NCI-H82 (cell line): ENCODE measurements at regions not wholly inside any gene's neighbourhood (a gene's known extent, or its start where the extent isn't known, plus 50 kb on each side); places are given as distances from the start of the nearest gene placed in this dataset.
"Not testable (repeated sequence)": the region's sequence is repeated elsewhere in the genome, so short reads cannot be mapped to it uniquely, and the experiment has no call there.

ENCODE experiments used
- DNase-seq: peaks from one replicate; lab custom pipeline; 2025; lab: John Stamatoyannopoulos, UW

DNA sequence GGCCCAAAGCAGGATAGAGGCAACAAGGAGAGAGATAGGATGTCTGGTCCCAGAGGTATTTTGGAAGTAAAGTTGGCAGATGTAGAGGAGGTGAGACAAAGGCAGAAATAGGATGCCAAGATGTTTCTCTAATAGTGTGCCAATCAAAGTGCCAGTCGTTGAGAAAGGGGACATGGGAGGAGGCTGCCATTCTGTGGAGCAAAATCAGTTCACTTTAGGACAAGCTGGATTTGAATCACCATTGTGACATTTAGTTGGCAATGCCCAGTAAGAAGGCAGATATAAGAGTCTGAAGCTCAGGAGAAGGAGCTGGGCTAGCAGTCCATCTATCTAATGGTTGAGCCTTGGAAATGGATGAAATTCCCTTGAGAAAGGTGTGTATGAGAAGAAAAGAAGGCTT is 53.8 kb downstream of the ADRB2 start:
- no peak for DNase-seq

DNA sequence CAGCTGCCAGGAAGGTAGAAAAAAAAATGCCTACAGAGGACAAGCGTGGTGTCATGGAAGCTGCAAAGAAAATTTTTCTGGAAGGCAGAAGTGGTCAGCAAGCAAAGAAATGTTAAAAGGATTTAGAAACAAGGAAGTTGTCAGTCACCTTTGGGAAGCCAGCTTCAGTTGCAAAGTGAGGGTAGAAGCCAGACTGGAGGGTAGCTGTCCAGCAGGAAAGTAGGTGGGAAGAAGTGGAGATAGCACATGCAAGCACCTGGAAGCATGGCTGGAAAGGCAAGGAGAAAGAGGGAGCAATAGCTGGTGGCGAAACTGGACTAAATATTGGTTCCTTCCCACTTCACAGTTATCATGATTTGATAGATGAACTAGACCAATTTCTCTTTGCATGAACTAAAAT is 54.3 kb downstream of the ADRB2 start:
- no peak for DNase-seq

DNA sequence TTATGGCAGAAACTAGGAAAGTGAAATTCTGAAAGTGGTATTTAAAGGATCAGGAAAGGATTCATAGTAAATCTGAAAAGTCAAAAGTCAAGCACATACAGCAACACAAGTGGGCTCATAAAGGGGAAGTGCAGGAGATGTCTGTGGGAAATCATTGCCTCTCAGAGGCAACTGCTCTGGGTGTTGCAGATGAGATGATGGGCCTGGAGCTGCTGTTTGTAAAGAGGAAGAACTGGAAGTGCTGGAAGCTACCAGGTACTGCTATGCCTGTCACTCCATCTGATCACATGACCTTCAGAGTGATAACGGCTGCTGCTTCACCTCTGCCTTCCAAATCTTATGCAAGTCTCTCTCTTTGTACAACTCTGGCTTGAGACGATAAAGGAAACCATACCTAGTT is 55.9 kb downstream of the ADRB2 start:
- no peak for DNase-seq

DNA sequence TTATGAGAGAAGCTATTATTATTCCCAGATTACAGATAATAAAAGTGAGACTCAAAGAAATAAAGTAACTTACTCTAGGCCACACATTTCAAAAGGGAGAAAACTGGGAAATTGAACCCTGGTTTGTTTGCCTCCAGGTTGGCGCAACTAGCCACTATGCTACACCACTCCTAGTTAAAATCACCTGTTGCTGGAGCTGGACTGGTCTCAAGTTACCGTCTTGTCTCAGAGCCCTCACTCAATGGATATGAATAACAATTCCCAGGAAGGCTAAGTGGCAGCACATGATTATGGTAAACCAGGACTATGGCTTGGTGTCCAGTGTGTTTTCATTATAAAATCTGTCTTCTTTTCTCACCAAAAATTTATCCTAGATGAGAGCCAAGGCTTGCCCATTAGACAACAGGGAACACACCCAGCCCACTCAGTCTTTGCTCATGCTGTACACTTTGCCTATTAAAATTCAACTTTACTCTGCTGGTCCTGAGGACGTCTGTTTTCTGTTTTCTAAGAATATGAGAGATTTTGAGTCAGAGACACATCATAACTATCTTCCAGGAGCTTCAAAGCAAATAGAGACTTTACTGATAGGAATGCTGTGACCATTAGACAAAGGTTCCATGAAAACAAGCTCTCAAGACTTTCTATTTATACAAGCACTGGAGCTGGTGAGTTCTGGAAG is 58.1 kb downstream of the ADRB2 start:
- no peak for DNase-seq

DNA sequence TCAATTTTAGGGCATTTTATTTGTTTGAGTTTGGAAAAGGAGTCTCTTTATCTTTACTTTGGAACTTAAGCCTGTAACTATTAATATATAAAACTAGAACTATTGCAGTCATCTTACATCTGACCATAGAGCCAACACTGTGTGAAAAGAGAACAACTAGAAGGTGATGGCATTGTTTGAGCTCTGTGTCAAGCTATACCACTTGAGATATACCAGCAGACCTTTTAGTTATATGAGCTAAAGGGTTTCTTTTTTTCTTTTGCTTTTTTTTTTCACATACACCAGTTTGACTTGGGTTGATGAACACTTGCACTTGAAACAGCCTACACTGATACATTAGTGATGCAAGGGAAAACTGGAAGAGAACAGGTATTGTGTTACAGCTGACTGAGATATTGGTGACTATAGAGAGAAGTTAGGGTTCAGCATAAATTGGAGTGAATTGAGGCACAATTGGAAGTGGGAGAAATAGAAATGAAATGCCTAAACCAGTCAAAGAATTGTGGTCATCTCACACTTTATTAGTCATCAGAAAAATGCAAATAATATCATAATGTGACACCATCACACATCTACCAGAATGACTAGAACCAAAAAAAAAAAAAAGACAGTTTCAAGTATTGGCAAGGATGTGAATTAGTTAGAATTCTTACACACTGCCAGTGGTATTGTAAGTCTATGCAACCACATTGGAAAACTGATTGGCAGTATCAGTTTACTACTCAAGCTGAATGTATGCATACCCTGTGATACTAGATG is 60.9 kb downstream of the ADRB2 start:
- DNase-seq: no peak

DNA sequence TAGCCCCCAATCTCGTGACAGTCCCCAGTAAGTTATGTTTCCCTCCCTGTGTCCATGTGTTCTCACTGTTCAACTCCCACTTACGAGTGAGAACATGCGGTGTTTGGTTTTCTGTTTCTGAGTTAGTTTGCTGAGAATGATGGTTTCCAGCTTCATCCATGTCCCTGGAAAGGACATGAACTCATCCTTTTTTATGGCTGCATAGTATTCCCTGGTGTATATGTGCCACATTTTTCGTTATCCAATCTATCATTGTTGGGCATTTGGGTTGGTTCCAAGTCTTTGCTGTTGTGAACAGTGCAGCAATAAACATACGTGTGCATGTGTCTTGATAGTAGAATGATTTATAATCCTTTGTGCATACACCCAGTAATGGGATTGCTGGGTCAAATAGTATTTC is 63.5 kb downstream of the ADRB2 start:
- DNase-seq: not testable (repeated sequence)

DNA sequence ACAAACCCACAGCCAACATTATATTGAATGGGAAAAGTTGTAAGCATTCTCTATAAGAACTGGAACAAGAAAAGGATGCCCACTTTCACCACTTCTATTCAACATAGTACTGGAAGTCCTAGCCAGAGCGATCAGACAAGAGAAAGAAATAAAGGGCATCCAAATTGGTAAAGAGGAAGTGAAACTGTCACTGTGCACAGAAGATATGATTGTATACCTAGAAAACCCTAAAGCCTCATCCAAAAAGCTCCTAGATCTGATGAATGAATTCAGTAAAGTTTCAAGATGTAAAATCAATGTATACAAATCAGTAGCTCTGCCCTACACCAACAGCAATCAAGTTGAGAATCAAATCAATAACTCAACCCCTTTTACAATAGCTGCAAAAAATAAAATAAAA is 69.0 kb downstream of the ADRB2 start:
- DNase-seq: not testable (repeated sequence)

DNA sequence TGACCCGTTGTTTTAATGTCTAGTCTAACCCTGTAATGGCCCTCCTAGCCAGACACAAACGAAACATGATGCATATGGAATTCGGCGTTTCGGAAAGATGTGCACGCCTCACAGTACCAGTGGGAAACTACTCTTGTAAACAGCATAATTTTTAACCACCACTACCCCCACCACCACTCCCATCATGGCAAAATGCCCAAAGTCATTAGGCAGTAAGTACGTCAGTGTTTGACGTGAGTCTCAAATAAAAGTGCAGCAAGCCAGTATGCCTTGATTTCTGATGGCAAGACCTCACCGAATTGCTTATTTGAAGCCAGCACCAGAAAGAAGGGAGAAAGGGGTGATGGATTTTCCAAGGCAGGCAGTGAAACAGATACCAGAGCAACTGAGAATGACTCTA is 71.4 kb downstream of the ADRB2 start:
- DNase-seq: no peak

DNA sequence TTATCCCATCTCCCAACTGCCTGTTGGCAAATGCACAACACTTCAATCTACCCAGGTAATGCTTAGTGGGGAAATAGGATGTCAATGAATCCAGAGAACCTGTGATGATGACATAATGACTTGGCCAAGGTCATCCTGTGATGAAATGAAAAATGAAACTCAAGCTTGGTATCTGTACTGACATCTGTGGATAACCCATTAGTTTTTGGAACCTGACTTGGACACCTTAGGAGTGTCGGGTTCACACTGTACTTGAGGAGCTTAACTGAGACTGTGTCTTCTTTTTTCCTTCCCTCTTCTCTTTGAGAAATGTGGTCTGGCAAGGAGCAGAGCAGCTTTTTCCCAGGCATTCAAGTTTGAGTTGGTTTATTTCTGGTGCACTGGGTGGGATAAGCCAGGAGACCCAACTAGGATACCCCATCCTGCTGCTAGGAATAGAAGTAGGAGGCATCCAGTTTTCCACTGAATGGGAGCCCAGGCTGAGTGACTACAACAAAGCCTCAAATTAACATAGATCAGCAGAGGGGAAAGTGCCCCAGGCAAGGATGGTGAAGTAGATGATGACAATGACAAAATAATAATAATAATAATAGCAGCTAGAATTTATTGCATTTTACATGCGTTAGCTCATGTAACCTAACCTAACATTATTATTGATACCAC is 72.1 kb downstream of the ADRB2 start:
- no peak for DNase-seq

DNA sequence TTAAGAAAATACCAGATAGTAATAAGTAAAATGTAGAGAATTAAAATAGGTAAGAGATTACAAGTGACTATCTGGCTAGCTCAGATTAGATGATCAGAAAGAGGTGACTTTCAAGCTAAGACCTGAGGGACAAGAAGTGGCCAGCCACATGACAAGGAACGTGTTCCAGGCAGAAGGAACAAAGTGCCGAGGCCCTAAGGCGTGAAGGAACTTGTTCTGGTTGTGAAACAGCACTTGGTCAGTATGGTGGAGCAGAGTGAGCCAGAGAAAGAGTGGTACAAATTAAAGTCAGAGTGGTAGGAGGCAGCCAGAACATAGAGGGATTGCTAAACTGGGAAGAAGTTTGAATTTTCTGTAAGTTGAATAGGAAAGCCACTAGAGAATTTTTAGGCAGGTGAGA is 73.6 kb downstream of the ADRB2 start:
- no peak for DNase-seq

DNA sequence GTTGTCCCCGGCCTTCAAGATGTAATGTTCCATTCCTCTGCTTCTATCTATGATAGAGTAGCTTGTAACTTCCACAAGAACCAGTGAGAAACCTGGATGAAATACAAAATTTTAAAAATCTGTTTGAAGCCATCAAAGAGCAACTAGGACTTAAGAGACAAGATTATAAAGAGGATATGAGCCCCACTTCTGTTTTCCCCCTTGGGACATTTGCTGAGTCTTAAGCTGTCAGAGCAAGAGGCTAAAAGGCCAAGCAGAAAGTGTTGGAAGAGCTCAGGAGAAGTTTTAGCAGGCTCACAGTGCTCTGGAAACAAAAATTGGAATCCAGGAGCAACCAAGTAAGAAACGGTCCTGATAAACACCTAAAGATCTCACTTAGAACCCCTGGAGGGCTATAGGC is 76.1 kb downstream of the ADRB2 start:
- DNase-seq: peak; percentile 66

DNA sequence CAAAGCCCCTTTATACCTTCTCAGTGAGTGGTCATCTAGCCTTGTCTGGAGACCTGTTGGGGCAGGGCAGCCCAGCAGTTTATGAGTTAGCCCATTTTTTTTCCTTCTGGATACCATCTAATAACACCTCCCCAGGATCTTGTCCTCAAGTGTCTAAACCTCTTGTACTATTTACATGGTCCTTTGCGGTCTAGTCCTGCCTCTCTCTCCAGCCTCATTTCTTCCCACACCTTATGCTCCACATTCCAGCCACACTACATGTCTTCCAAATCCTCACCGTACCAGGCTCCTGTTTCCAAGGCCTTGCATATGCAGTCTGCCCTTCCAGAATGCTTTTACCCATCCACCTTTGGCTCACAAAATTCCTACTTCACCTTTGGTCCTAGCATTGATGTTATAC is 77.2 kb downstream of the ADRB2 start:
- no peak for DNase-seq

DNA sequence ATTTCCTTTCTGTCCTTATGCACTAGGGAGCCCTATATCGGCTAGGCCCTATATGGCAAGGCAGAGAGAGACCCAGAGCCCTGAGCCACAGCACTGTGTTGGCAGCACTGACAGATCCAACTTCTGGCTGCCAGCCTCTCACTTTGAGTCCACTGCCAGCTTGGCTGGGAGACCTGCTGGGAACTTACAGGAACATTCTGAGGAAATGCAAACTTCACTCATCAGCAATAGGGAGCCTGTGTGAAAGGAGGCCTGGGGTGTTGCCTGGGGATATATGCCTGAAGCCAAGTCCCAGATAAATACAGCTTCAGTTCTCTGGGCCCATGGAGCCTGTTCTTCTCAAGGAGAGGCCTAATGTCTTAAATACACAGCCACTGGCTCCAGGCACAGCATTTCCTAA is 78.0 kb downstream of the ADRB2 start:
- no peak for DNase-seq

DNA sequence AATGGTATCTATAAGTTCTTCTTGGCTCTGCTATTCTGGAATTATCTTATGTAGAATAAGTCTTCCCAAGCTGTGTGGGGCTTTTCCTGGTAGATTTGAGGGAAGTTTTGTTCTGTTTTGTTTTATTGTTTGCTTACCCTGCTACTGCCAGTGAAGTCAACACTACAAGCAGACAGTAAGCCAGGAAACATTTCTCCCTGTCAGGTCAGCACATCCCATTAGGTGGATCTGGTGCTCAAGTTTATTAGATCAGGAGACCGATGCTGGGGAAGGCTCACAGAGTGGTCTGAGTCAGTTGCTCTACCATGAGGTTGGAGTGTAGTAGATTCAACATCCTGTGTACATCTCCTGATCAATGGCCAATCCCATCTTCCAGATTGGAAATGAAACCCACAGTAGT is 79.1 kb downstream of the ADRB2 start:
- peak; percentile 28 for DNase-seq

DNA sequence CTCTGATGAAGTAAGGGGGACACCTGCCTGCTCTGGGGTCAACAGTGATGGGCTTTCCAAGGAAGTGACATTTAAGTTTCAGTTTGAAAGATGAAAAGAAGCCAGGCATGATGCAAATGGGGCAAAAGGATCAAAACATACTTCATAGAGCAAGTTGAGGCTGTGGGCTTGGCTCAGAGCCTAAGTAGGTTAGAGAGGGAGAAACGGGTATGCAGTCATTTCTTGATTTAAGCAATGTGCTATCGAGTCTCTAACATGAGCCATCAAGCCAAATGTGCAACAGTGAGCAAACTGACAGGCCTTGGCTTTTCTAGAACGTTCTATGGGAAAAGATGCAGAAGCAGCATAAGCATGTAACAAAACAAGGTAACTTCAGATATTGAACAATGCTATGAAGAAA is 80.6 kb downstream of the ADRB2 start:
- DNase-seq: no peak

DNA sequence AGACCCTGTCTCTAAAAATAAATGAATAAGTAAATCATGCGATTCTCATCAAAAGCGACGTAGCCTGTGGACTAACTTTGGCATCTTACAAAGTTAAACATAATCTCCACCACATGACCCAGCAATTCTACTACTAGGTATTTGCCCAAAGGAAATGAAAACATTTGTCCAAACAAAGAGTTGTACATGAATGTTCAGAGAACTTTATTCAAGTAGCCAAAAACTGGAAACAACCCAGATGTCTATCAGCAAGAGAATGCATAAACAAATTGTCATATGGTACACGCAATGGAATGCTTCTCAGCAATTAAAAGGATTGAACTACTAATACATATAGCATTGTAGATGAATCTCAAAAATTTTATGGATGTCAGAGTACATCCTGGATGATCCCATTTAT is 82.6 kb downstream of the ADRB2 start:
- no peak for DNase-seq

DNA sequence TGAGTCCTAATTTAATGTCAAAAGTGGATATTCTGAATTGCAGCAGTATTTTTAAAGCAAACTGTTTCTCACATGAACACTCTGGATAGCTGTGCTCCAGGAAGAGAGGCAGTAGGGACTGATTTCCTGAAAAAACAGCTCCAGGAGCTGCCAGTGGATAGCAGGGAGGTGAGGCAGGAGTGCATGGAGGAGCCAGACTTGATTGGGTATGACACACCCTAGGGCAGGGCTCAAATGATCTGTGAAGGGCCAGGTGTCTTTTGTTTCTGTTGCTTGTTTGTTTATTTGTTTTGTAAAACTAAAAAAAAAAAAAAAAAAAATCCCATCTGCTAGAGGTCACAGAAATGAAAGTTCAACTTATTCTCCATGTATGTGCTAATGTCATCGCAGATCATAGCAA is 83.4 kb downstream of the ADRB2 start:
- DNase-seq: no peak

DNA sequence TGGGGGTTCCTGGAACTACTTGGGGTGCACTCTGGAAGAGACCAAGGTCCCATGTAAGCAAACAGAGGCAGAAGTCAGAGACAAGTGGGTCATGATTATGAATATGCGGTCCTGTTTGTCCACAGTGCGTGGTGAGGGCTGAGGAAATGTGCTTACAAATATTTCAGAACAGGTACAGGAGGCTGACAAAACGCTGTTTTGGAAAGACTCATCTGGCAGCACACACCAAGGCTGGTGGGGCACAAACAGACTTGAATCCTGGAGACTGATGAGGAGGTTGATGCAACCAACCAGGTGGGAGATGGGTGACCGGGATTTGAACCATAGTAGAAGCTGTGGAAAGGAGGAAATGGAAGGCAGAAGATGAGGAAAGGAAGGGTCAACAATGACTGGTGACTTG is 83.8 kb downstream of the ADRB2 start:
- no peak for DNase-seq

DNA sequence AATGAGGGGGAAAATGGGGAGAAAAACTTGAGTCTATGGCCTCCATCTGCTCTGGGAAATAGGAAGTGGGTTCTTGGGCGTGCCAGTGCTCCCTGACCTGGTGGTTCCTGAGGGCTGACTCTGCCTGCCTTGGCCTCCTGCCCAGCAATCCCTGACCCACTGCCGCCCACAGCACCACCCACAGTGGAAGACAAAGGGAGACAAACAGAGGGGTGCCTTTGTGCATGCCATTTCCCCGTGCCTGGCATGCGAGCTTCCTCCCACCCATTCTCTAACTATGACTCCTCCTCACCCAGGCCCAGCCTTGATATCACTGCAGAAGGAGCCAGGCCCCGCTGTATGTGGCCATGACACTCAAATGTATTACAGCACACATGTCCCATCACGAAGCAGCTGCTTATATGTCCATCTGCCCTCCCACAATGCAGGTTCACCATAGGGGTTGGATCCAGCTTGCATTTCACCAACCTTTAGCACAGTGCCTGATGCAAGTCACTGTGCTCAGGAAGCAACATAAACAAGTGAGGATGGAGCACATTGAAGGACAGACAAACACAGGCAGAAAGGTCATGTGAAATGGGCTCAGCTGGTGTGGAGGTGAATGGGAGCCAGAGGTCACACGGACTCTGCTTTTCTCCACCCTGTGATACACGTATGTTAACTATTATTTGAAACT is 84.4 kb downstream of the ADRB2 start:
- DNase-seq: no peak

DNA sequence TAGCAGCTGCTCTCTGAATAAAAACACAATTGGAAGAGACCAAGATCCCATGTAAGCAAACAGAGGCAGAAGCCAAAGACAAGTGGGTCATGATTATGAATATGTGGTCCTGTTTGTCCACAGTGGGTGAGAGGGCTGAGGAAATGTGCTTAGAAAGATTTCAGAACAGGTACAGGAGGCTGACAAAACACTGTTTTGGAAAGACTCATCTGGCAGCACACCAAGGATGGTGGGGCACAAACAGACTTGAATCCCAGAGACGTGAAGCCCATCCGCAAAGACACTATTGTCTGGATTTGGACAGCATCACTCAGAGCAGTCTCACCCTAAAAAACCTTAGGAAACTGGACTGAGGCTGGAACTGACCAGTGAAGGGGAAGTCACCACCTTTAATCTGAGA is 85.0 kb downstream of the ADRB2 start:
- no peak for DNase-seq

DNA sequence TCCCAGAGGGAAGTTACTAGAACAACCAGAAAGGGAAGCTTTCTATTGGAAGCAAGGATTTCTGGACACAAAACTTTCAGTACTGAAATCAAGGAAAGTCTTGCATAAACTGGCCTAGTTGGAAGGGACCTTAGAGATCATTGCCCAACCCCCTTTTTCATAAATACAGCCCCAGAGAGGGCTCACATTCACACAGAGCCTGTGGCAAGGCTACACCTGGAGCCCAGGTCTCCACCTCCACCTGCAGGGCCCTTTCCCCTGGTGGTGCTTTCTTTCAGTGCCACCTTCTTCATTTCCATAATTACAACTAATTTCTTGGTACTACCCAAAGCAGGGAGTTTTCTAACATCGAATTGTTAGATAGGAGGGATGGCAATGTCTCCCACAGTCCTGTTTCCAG is 85.7 kb downstream of the ADRB2 start:
- DNase-seq: no peak

DNA sequence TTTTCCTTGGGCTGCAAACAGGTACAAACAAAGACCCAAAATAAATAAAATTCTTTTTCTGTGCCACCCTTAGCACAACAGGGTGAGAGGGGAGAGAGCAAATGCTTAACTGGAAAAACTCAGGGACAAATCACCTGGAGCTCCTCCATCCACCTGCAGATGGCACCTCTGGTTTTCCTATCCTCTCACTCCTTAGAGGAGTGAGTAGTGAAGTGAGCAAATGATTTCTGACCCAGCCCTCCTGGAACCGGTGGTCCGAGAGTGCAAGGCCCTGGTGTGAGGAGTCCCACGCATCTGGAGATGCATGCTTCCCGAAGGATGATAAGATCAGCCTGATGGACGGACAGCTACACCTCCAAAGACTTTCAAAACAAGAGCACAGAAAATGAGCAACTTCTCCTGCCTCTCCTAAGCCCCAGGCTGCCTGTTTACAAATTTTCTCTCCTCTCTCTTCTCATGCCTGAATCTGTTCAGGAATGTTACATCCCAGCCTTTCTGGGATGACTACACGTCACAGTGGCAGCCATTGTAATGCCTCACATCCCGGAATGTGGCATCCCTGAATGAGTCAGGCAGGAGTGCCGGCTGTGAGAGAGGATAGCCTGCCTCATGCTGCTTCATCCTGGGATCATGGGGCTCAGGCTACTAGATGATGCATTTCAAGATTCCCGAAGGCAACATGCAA is 86.4 kb downstream of the ADRB2 start:
- DNase-seq: no peak
